Prostate gland (tissue), 2 donors: ENCODE measurements at regions not wholly inside any gene's neighbourhood (a gene's known extent, or its start where the extent isn't known, plus 50 kb on each side); places are given as distances from the start of the nearest gene placed in this dataset.

Experiments
- POLR2A ChIP-seq: fragments of 450-650 bp; IDR thresholded peaks from one replicate; pipeline ENCODE4 v1.6.1; 2016; ENCODE audit warnings: antibody characterized with exemption, mild to moderate bottlenecking
- TF ChIP-seq, protein P1 (sequence below), 4 experiments: fragments of 200-600 bp in 2 of 4; fragments of 450-650 bp in 2 of 4; sonication (generic) in 2 of 4; IDR thresholded peaks; 1 replicate in 3 of 4; 2 replicates in 1 of 4; pipeline ENCODE4 v1.5.1; 2016 to 2019; ENCODE audit warnings: antibody characterized with exemption in 4 of 4, mild to moderate bottlenecking in 2 of 4, moderate library complexity in 2 of 4

DNA sequence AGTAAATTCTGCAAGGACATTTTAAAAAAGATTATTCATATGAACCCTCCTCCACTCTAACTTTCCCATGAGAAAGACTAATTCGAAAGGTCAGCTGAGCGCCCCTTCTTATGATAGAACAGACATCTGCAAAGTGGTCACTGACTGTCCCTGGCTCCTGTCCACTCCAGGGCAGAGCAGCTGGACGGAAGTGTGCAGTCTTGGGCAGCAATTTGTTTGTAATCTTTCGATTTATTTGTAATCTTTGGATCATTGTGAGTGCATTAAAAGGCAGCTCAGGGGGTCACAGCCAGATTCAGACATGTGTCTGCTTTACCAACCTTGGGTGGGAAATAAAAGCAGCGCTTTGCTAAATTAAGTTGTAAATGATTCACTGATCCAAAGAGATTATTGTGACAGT lies 158.8 kb upstream of the ADARB2 start:
- TF ChIP-seq, protein P1, sequence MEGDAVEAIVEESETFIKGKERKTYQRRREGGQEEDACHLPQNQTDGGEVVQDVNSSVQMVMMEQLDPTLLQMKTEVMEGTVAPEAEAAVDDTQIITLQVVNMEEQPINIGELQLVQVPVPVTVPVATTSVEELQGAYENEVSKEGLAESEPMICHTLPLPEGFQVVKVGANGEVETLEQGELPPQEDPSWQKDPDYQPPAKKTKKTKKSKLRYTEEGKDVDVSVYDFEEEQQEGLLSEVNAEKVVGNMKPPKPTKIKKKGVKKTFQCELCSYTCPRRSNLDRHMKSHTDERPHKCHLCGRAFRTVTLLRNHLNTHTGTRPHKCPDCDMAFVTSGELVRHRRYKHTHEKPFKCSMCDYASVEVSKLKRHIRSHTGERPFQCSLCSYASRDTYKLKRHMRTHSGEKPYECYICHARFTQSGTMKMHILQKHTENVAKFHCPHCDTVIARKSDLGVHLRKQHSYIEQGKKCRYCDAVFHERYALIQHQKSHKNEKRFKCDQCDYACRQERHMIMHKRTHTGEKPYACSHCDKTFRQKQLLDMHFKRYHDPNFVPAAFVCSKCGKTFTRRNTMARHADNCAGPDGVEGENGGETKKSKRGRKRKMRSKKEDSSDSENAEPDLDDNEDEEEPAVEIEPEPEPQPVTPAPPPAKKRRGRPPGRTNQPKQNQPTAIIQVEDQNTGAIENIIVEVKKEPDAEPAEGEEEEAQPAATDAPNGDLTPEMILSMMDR (IDR thresholded peaks at IDR 0.05), result no peak
- no peak for TF ChIP-seq POLR2A
